ENCODE measurements at regions not wholly inside any gene's neighbourhood (a gene's known extent, or its start where the extent isn't known, plus 50 kb on each side); places are given as distances from the start of the nearest gene placed in this dataset.
"Not testable (repeated sequence)": the region's sequence is repeated elsewhere in the genome, so short reads cannot be mapped to it uniquely, and the experiment has no call there.

DNA sequence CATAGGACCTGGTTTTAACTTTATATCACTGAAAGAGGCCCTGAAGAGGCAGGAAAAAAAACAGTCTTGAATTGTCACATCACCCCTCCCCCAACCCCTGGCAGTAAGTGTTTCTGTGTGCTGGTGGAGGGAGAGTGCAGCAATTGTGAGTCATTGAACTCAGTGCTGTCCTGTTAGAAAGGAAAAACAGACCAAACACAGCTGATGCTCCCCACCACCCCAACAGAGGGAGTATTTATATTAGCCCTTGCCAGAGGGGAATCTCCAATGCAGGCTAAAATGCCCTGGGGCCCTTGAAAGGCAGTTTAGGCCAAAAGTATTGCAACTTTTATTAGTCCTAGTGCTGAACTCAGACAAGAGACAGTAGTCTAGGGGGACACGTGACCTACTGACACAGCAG, 197.8 kb upstream of the AGTR2 start:
- no peak for DNase-seq

DNA sequence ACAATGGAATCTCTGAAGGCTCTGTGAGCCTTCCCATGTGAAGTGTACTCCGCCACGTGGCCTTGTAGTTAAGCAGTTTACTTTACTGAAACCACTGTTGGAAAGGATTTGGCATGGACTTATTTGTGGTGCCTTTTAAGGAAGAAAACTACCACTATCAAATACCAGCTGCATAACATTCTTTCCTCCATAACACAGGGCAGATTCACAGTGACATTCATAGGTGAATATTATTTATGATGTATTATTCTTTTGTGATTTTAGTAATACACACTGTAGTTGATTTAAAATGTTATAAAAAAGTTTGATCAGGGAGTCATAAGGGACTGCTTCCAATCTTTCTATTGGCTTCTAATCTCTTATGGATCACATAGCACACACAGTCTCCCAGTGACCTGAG, 192.5 kb upstream of the AGTR2 start:
- DNase-seq = no peak

DNA sequence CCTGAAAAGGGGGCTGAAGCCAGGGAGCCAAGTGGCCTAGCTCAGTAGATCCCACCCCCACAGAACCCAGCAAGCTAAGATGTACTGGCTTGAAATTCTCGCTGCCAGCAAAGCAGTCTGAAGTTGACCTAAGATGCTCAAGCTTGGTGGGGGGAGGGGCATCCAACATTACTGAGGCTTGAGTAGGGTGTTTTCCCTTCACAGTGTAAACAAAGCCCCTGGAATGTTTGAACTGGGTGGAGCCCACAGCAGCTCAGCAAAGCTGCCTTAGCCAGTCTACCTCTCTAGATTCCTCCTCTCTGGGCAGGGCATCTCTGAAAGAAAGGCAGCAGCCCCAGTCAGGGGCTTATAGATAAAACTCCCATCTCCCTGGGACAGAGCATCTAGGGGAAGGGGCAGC, 187.4 kb upstream of the AGTR2 start:
- DNase-seq = not testable (repeated sequence)

DNA sequence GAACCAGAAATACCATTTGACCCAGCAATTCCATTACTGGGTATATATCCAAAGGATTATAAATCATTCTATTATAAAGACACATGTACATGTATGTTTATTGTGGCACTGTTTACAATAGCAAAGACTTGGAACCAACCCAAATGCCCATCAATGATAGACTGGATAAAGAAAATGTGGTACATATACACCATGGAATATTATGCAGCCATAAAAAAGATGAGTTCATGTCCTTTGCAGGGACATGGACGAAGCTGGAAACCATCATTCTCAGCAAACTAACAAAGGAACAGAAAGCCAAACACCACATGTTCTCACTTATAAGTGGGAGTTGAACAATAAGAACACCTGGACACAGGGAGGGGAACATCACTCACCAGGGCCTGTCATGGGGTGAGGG, 183.1 kb upstream of the AGTR2 start:
- not testable (repeated sequence) for DNase-seq

DNA sequence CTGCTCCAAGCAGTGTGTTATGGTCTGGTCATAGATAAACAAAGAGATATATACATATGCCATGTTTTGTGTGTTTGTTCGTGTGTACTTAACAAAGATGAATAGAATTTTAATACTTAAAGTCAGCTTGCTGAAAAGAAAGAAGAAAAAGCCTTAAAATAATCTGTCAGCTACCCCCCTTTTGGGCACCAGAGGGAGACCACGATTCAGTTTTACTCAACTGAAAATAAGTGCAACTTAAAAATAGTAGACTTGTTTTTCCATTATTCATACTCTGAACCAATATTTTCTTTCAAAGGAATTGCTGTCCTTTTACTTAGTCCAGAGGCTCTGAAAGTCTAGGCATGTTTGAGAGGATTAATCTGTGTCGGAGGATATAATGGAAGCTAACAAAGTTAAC, 181.7 kb upstream of the AGTR2 start:
- peak; percentile 1 for DNase-seq

DNA sequence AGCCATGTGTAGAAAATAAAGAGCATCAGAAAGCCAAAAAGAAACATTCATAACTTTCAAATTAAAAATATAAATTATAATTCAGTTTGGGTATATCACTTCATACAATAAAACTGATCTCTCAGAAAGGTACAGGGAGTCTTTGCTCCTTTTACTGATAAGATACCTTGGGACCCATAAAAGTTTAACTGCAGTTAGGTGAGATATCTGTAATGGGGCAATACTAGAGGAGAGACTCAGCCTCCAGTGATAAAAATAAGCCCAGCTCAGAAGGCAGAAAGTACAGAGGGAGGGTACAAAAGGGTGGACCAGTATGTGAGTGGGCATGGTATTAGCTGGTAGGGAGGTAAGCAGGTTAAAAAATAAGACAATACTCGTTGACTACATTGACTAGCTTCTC, 180.9 kb upstream of the AGTR2 start:
- DNase-seq = no peak

DNA sequence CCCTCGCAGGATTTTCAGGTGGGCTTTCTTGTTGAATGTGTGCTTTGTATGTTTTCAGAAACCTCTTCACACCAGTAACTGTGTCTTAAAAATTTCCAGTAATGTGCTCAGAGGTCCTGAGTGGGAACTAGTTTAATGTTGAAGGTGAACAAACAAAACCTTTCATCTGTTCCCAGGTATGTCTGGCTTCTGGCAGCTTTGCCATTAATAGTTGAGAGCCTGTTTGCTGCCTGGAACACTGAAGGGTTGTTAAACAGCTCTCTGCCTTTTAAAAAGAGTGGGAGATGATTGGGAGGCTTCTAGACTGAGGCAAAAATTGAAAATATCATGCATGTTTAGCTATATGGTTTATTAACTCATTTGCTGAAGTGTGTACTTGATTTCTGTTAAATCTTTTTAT, 161.2 kb upstream of the AGTR2 start:
- no peak for DNase-seq

DNA sequence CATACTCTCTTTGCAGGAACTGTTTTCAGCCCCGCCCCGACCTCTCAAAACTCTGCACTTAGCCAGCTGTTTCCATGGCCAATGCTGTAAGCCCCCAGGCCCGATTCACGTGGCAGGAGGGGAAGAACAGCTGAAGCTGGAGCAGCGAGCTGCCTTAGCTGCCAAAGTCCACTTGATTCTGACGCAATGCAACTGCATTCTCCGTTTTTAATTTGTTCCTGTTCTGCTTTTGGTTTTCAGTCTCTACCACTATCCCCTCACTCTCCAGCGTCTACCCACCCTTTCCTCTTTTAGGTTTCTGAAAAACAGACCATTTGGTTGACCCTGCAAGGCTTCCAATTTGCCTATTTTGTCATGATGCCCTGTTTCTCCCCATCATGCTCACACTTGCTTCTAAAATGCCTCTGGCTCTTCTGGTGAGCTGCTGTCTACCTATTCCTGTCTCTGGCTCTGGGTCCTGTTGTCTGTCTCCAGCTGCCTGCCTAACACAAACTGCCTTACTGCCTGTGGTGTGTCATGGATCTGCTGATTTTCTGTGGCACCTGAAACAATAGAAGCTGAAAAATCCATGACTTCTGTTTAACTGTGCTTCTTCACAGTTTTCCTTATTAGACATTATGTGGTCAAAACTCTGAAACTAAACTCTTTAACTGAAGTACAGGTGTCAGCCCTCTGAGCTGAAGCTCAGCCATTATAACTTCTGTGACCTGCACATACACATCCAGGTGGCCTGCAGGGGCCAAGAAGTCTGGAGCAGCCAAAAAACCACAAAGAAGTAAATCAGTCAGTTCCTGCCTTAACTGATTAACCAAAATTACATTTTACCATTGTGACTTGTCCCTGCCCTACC, 160.5 kb upstream of the AGTR2 start:
- peak; percentile 41 for DNase-seq

DNA sequence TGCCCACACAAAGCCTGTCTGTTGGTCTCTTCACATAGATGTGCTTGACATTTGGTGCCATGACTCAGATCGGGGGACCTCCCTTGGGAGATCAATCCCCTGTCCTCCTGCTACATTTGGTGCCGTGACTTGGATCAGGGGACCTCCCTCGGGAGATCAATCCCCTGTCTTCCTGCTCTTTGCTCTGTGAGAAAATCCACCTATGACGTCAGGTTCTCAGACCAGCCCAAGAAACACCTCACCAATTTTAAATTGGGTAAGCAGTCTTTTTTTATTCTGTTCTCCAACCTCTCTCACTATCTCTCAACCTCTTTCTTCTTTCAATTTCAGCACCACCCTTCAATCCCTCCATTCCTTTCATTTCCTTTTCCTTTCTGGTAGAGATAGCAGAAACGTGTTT, 159.6 kb upstream of the AGTR2 start:
- no peak for DNase-seq

DNA sequence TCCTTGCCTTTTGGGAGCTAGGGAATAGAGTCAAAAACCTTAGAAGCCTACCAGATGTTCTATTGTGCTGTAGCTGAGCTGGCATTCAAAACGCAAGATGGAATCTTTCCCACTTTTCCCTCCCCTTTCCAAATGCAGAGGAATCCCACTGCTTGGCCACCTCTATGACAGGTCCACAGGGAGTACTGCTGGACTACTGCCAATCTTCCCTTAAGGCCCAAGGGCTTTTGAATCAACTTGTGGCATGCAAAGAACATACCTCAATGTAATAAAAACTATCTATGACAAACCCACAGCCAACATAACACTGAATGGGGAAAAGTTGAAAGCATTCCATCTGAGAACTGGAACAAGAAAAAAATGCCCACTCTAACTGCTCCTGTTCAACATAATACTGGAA, 139.2 kb upstream of the AGTR2 start:
- no peak for DNase-seq
